Right lobe of liver (tissue), 4 donors: ENCODE measurements at regions not wholly inside any gene's neighbourhood (a gene's known extent, or its start where the extent isn't known, plus 50 kb on each side); places are given as distances from the start of the nearest gene placed in this dataset.

Experiments used
- CTCF ChIP-seq, 4 donors: fragments of 200-600 bp in 3 of 4; fragments of 450-650 bp in 1 of 4; IDR thresholded peaks; one replicate each; pipeline versions ENCODE4 v1.5.1 to v1.8.0; 2016 to 2022; ENCODE audit warnings: antibody characterized with exemption in 4 of 4, mild to moderate bottlenecking in 2 of 4
- POLR2A ChIP-seq: fragments of 450-650 bp; IDR thresholded peaks from one replicate; pipeline ENCODE4 v1.6.1; 2017; ENCODE audit warnings: antibody characterized with exemption, mild to moderate bottlenecking
- donor health status: DM: no; HTN: no; CAD: no.
- donor health status: DM: no; HTN: no; CAD: no.
- donor health status: DM: no; HTN: yes; CAD: no.

GRCh38 chr2:221154176-221154575 is 417.9 kb downstream of the EPHA4 start:
- TF ChIP-seq CTCF (IDR thresholded peaks at IDR 0.05) (no peak), POLR2A (no peak)
